Activated CD4-positive, alpha-beta T cell treated with anti-CD3 and anti-CD28 coated beads for 24 hours (primary cell): ENCODE measurements at regions not wholly inside any gene's neighbourhood (a gene's known extent, or its start where the extent isn't known, plus 50 kb on each side); places are given as distances from the start of the nearest gene placed in this dataset.
"Not testable (repeated sequence)": the region's sequence is repeated elsewhere in the genome, so short reads cannot be mapped to it uniquely, and the experiment has no call there.

Experiments
- DNase-seq, 2 donors: peaks; one replicate each; pipeline ENCODE4 v3.0.0-alpha.2; 2020; ENCODE audit warnings: low read depth in 2 of 2

DNA sequence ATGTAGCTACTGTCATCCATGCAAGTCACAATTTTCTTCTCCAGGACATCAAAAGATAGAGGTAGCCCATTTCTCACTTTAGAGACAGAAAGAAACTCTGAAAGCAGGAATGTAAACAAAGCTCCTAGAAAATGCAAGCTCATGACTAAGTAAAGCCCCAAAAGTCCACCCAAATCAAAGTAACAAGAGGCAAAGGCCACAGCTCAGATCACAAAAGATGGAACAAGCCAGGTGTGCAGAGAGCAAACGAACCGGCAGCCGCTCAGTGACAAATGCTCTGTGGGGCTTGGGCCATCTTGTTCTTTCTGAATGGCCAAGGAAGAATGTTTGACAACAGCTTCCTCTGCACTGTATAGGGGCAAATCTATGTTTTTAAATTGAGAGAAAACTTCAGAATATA is 201.0 kb downstream of the CYRIA start:
- no peak for DNase-seq

DNA sequence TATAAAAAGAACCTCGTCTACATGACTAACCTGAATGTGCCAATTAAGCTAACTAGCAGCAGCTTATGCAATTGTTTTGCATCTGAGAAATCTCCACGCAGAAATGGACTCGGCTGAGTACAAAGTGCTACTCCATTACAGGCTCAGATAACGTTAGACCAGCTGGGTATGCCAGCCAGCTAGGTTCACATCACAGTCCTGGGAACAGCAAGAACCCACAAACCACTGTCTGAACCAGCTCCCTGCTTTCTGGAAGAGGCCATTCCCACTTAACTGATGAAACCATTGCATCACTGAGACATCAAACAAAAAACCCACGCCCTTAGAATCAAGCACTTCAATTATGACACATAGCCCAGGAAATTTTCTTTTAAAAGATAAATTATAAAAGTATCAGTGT is 202.7 kb downstream of the CYRIA start:
- no peak for DNase-seq

DNA sequence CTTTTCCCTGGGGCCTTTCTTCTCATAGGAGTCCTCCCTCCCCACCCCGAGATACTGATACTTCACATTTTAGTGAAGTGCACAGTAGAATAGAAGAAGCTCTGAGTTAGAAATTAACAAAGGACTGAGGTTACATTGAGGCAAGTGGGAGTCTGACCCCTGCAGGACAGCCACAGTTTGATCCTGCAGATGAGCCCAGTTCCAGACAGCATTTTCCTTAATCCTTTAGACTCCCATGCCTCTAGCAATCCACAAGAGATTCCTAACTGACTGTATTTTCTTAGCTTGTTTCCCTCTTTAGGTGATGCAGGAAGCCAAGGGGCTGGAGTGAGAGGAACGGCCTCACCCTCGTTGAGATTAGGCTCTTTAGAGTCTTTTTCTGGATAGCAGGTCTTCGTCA is 204.0 kb downstream of the CYRIA start:
- no peak for DNase-seq

GRCh38 chr2:16459606-16460005 is 206.0 kb downstream of the CYRIA start:
- no peak for DNase-seq

DNA sequence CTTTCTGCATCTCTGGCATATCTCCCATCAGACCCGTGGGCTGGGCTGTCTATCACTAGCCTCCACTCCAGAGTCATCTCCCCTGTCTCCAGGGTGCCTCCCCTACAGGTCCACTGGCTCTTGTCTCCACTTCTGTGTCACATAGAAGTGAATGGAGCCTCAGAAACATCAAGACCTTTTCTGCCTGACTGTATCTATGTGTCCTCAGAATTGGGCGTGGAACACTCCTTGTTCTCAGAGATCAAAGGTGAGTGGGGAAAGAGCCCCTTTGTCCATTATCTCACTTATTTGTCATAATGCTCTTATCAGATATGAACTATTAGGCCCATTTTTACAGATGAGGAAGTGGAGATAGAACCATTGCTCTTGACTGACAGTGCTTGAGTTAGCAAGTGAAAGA is 211.0 kb downstream of the CYRIA start:
- DNase-seq = no peak

- DNase-seq = no peak
Measured at GRCh38 chr2:16452123-16452522, 213.5 kb downstream of the CYRIA start.

GRCh38 chr2:16446706-16447105 is 218.9 kb downstream of the CYRIA start:
- DNase-seq = no peak

GRCh38 chr2:16442971-16443370 is 222.7 kb downstream of the CYRIA start:
- no peak for DNase-seq

GRCh38 chr2:16441431-16441830 is 224.2 kb downstream of the CYRIA start:
- no peak for DNase-seq

DNA sequence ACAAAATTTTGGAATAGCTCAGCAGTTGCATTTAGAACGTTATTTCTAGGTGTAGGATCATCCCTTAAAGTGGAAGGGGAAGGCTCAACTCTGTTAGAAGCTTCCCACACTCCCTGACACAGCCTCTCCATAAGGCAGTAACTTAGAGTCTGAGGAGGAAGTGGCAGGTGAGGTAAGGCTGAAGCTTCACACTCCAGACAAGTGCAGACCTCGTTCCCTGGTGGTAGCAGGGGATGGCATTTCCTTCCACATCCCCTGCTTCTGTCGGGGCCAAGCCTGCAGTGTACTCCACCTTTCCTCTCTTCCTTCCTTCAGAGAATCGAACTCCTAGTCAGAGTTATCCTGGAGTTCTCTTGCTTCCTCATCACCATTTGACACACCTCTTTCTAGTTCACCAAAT is 224.7 kb downstream of the CYRIA start:
- DNase-seq = no peak

DNA sequence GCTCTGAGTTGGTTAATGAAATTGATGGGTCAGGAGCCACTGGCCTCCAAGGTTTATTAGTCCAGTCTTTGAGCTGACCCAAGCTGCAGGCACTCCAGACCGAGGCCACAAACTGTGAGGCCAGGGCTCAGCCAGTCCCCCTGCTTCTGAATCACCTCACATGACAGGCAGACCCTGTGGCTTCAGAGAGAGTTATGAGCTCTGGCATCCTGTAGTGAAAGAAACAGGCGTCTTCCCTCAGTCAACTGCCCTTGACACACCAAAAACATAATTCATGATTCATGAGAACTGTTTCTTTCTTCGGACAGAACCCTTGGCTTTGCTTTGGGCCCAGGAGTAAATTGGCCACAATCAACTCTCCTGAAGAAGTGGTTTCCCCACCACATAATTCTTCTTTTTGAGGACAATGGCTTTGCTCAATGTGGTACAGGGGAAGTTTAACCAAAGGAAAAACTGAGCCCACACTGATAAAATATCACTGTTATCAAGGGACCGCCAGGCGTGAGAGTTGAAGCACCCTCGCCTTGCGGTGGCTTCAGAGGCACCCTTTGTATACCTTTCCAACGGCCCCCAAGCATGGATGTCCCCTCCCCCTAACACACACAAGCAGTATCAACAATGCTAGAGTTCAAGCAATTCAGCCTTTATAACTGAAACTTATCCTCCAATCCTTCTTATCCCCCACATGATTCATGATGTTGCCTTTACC is 226.9 kb downstream of the CYRIA start:
- no peak for DNase-seq

DNA sequence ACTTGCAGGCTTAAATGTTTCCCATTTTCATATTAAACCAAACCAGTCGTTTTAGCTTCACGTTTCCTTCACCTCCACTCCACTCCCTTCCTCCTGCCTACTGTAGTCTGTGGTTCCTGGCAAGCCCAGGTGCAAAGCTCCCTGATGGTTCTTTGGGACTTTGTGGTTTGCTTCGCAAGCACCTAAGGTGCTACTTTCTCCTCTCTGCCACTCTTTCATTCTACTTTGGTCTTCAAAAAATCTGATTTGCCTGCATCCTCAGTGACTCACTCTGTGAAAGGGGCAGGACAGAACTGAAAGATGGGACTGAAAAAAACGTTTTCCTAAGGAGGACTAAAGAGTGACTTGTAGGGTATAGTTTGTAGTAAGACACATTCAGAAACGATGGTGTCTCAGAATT is 228.4 kb downstream of the CYRIA start:
- no peak for DNase-seq

- DNase-seq = no peak
Measured at GRCh38 chr2:16434393-16434792, 231.2 kb downstream of the CYRIA start.

DNA sequence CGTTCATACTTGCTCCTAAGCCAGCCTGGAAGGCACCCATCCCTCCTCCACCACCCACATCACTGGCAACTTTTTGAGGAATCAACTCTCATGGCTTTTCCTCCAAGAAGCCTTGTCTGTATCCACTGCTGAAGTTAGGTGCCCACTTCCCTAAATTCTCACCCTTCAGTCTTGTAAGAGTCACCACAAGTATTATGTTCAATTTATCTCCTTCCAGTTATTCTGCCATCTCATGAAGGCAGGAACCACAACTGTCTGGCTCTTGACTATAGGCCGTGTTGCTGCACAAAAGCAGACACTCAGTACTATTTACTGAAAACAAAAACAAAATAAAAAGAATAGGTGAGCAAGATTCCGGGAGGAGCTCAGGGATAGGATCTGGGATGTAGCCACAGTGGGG is 234.8 kb downstream of the CYRIA start:
- no peak for DNase-seq

- no peak for DNase-seq
Measured at GRCh38 chr2:16429431-16430145, 236.0 kb downstream of the CYRIA start.

GRCh38 chr2:16429002-16429401 is 236.6 kb downstream of the CYRIA start:
- DNase-seq = no peak

GRCh38 chr2:16425462-16426336 is 239.9 kb downstream of the CYRIA start:
- no peak for DNase-seq

DNA sequence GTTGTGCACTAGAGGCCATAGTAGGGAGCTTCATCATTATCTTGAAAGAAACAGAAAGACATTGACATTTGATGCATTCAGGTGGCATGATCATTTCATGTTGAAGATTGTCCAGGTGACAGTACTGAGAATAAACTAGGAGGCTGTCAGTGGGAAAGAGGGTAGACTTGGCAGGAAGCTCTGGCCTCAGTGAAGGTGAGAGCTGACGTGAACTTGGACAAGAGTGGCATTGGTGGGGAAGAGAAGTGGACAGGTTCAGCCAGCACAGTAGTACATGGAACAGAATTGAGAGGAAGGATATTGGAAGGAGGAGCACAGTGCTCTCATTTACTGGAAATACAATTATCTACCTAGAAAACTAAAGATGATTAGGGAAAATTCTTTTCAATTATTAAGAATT is 245.2 kb downstream of the CYRIA start:
- DNase-seq = no peak

- DNase-seq = no peak
Measured at GRCh38 chr2:16417726-16418125, 247.9 kb downstream of the CYRIA start.

DNA sequence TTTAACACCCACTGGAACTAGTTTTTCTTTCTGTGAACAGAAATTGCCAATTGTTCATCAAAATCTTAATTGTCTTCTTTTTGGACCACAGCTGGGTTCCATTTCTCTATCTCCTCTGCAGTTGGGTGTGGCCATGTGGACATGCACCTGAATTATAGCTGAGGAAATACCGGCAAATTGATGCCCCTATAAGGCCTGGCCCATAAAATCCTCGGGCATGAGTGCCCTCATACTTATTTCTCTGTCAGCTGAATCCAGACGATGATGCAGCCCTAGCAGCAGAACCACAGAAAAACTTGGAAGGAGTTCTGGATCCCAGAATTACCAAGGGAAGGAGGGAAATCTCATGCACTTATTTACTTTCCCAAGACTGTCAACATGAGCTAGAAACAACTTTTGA is 249.0 kb downstream of the CYRIA start:
- no peak for DNase-seq

- DNase-seq = not testable (repeated sequence)
Measured at GRCh38 chr2:16415861-16416260, 249.8 kb downstream of the CYRIA start.

DNA sequence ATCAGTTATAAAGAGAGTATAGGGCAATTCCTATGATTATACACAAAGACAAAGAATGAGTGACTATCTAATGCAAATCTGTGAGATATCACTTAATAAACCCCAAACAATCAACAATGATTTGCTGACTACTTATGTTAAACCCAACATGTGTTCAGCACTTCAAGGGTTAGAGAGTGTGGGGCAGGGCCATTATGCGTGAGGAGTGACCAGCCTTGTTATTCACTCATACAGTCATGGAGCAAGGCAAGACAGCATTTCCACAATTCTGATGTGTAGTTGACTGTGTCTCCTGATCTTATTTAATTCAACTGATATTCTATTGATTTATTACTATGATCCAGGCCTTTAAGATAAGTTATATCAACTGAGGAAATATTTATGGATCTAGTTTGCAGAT is 251.7 kb downstream of the CYRIA start:
- DNase-seq = no peak

- no peak for DNase-seq
Measured at GRCh38 chr2:16413285-16413684, 252.3 kb downstream of the CYRIA start.
